GM21360 (cell line): ENCODE measurements at regions not wholly inside any gene's neighbourhood (a gene's known extent, or its start where the extent isn't known, plus 50 kb on each side); places are given as distances from the start of the nearest gene placed in this dataset.
"Not testable (repeated sequence)": the region's sequence is repeated elsewhere in the genome, so short reads cannot be mapped to it uniquely, and the experiment has no call there.

ENCODE experiments used
- ATAC-seq: cut with Tn5 transposase; IDR thresholded peaks from one replicate; pipeline ENCODE4 v1.9.1; 2021; ENCODE audit warnings: mild to moderate bottlenecking, moderate library complexity; ENCODE audit not compliant: unreplicated experiment

DNA sequence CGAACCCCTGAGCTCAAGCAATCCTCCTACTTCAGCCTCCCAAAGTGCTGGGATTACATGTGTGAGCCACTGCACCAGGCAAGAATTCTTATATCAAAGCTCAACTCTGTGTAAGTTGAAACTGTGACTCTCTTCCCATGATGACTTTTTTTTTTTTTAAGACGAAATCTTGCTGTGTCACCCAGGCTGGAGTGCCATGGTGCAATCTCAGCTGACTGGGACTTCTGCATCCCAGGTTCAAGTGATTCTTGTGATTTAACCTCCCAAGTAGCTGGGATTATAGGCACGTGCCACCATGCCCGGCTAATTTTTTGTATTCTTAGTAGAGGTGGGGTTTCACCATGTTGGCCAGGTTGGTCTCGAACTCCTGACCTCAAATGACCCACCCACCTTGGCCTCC lies 51.6 kb upstream of the WAC start:
- ATAC-seq, result not testable (repeated sequence)

DNA sequence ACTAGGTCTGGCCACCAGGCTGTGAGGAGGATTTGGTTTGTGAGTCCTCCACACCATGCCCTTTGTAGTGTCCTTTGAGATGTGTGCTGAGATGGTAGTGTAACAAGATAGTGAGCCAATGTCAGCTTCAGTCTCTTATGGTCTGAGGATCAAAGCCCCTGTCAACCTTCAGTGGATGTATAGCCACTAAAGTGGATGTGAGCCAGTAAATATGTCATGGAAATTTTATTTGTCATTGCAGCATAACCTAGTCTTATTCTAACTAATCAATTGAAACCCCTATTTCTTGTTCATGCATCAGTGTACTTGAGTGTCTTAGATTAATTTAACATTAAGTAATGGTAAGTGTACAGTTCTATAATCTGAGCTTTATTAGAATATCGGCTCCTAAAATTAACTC lies 51.0 kb upstream of the WAC start:
- no peak for ATAC-seq
